CD4-positive, alpha-beta T cell (primary cell): ENCODE measurements at regions not wholly inside any gene's neighbourhood (a gene's known extent, or its start where the extent isn't known, plus 50 kb on each side); places are given as distances from the start of the nearest gene placed in this dataset.

Experiments
- ATAC-seq: fragments of 200-7000 bp; cut with Tn5 transposase; one replicate; pipeline ENCODE4 v1.10.0; 2022; ENCODE audit warnings: mild to moderate bottlenecking; ENCODE audit not compliant: poor library complexity
- CTCF ChIA-PET: fragments of 350-600 bp; sonication (Branson Sonifier 250); formaldehyde crosslinking; loops from one replicate; lab custom pipeline; 2021; ENCODE audit warnings: antibody characterized with exemption, inconsistent platforms; lab: Charles Lee
- POLR2A ChIA-PET: fragments of 350-600 bp; sonication (Branson Sonifier 250); formaldehyde crosslinking; loops from one replicate; lab custom pipeline; 2021; ENCODE audit warnings: antibody characterized with exemption, inconsistent platforms; lab: Charles Lee
- DNase-seq, 14 experiments: peaks; one replicate each; pipeline ENCODE4 v3.0.0-alpha.2; 2013 to 2020; ENCODE audit warnings: mixed read lengths in 2 of 14
- H3K27ac ChIP-seq, 2 donors: one replicate each; pipeline versions ENCODE4 v1.5.1 to v1.7.0; 2013; ENCODE audit warnings: low read length in 2 of 2, low read depth in 1 of 2, mild to moderate bottlenecking in 1 of 2
- H3K27me3 ChIP-seq, 2 experiments: 1 replicate in 1 of 2; 2 replicates in 1 of 2; pipeline versions ENCODE4 v1.6.1 to v1.7.0; 2013; ENCODE audit warnings: low read length in 2 of 2, control low read depth in 1 of 2, mild to moderate bottlenecking in 1 of 2, moderate library complexity in 1 of 2; ENCODE audit not compliant: insufficient read depth in 2 of 2, control insufficient read depth in 1 of 2
- H3K36me3 ChIP-seq: one replicate; pipeline ENCODE4 v1.6.1; 2013; ENCODE audit warnings: low read length, control low read depth; ENCODE audit not compliant: insufficient read depth
- H3K4me1 ChIP-seq: one replicate; pipeline ENCODE4 v1.6.1; 2013; ENCODE audit warnings: low read length, control low read depth; ENCODE audit not compliant: insufficient read depth
- H3K4me3 ChIP-seq: one replicate; pipeline ENCODE4 v1.5.1; 2013; ENCODE audit warnings: mild to moderate bottlenecking, low read length, moderate library complexity
- H3K9me3 ChIP-seq, 2 experiments: 1 replicate in 1 of 2; 2 replicates in 1 of 2; pipeline versions ENCODE4 v1.6.1 to v1.7.0; 2013; ENCODE audit warnings: low read length in 2 of 2, mild to moderate bottlenecking in 2 of 2, control low read depth in 1 of 2, moderate library complexity in 1 of 2; ENCODE audit not compliant: control insufficient read depth in 1 of 2, insufficient read depth in 1 of 2
- H3K27ac Mint-ChIP-seq: one replicate; pipeline ENCODE4 v1.8.0; 2020; ENCODE audit warnings: mixed read lengths
- H3K27me3 Mint-ChIP-seq: one replicate; pipeline ENCODE4 v1.8.0; 2021; ENCODE audit warnings: mixed read lengths
- H3K36me3 Mint-ChIP-seq: one replicate; pipeline ENCODE4 v1.8.0; 2021; ENCODE audit warnings: low read depth, mixed read lengths
- H3K4me1 Mint-ChIP-seq: one replicate; pipeline ENCODE4 v1.8.0; 2021; ENCODE audit warnings: low read depth, mixed read lengths
- H3K4me3 Mint-ChIP-seq: one replicate; pipeline ENCODE4 v1.8.0; 2020; ENCODE audit warnings: mild to moderate bottlenecking, mixed read lengths
- H3K9me3 Mint-ChIP-seq: one replicate; pipeline ENCODE4 v1.8.0; 2020; ENCODE audit warnings: mixed read lengths
- intact Hi-C, 2 experiments: fragments of 100-400 bp; cut with DNase I in 1 of 2; cut with micrococcal nuclease in 1 of 2; formaldehyde crosslinking; loops; one replicate each; pipeline versions ENCODE4 v1.15.1 to v1.9.0; 2023 to 2025; cut with DNase I, micrococcal nuclease
- TF ChIP-seq, protein P1 (sequence below): fragments of 200-600 bp; IDR thresholded peaks from one replicate; pipeline ENCODE4 v1.8.0; 2022; ENCODE audit warnings: antibody characterized with exemption, mild to moderate bottlenecking

DNA sequence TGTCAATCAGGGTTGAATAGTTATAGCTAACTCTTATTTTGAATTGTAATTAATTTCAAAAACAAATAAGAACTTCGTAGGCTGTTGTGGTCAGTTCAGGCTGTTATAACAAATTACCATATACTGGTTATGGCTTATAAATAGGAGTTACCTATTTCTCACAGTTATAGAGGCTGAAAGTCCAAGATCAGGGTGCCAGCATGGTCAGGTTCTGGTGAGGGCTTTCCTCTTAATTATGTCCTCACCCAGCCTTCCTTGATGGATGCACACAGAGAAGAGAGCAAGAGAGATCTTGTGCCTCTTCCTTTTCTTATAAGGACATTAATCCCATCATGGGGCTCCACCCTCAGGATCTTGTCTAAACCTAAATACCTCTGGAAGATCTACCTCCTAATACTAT is 265.9 kb upstream of the SUCLG2 start:
- Mint-ChIP-seq H3K27me3 (no peaks in the 10 kb centered on the region), H3K9me3 (peaks cover 3% of the 10 kb centered on the region), H3K36me3 (no peaks in the 10 kb centered on the region), H3K27ac (no peak overlapping the region), H3K4me3 (no peak overlapping the region), H3K4me1 (no peaks in the 10 kb centered on the region)
- no peak for DNase-seq
- H3K27ac ChIP-seq, result no peak overlapping the region
- H3K27me3 ChIP-seq, result no peaks in the 10 kb centered on the region
- peaks cover 0 to 3% of the 10 kb centered on the region in 2 experiments for H3K9me3 ChIP-seq
- TF ChIP-seq, protein P1, sequence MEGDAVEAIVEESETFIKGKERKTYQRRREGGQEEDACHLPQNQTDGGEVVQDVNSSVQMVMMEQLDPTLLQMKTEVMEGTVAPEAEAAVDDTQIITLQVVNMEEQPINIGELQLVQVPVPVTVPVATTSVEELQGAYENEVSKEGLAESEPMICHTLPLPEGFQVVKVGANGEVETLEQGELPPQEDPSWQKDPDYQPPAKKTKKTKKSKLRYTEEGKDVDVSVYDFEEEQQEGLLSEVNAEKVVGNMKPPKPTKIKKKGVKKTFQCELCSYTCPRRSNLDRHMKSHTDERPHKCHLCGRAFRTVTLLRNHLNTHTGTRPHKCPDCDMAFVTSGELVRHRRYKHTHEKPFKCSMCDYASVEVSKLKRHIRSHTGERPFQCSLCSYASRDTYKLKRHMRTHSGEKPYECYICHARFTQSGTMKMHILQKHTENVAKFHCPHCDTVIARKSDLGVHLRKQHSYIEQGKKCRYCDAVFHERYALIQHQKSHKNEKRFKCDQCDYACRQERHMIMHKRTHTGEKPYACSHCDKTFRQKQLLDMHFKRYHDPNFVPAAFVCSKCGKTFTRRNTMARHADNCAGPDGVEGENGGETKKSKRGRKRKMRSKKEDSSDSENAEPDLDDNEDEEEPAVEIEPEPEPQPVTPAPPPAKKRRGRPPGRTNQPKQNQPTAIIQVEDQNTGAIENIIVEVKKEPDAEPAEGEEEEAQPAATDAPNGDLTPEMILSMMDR, result no peak
- intact Hi-C loops, result no loop called here
- H3K36me3 ChIP-seq, result no peaks in the 10 kb centered on the region
- ATAC-seq, result no peak
- H3K4me3 ChIP-seq, result no peak overlapping the region
- H3K4me1 ChIP-seq, result no peaks in the 10 kb centered on the region
- CTCF ChIA-PET, result no interaction called here
- POLR2A ChIA-PET, result no interaction called here

DNA sequence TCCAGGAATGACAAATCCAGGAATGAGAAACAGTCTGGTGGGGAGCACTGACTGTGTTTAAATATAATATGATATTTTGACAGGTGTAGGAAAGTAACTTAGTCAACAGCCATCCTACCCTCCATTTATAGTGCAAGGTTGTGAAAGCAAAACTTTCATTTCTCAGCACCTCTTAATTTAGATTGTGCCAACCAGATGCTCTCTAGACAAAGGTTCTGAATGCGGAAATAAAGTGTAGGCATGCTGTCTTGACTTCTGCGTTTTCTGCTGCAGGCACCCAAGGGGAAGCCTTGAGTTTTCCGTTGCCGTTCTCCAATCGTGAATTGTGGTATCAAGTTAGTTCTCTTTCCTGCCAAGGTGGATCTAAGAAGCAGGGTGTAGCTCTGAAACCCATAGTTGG is 261.9 kb upstream of the SUCLG2 start:
- no peak overlapping the region for H3K4me3 ChIP-seq
- no peaks in the 10 kb centered on the region for H3K9me3 ChIP-seq
- H3K27me3 Mint-ChIP-seq, result no peaks in the 10 kb centered on the region
- ChIA-PET POLR2A (interaction anchor here (0.6 kb wide), 1 partner anchor 10 kb away, joined by 3 read pairs; no protein-coding TSS in a partner anchor), CTCF (no interaction called here)
- TF ChIP-seq, protein P1, result no peak
- DNase-seq (no peak), ATAC-seq (no peak)
- no peaks in the 10 kb centered on the region for H3K4me1 Mint-ChIP-seq
- no peak overlapping the region for H3K27ac Mint-ChIP-seq
- no peaks in the 10 kb centered on the region for H3K27me3 ChIP-seq
- no peak overlapping the region for H3K27ac ChIP-seq
- no peaks in the 10 kb centered on the region for H3K36me3 Mint-ChIP-seq
- no peaks in the 10 kb centered on the region for H3K9me3 Mint-ChIP-seq
- intact Hi-C loops, result loop anchor here in 1 of 2 experiments (10.0 kb wide), 1 partner anchor 48 kb away; no protein-coding TSS in a partner anchor
- H3K4me3 Mint-ChIP-seq, result no peak overlapping the region
- no peaks in the 10 kb centered on the region for H3K4me1 ChIP-seq
- H3K36me3 ChIP-seq, result no peaks in the 10 kb centered on the region

DNA sequence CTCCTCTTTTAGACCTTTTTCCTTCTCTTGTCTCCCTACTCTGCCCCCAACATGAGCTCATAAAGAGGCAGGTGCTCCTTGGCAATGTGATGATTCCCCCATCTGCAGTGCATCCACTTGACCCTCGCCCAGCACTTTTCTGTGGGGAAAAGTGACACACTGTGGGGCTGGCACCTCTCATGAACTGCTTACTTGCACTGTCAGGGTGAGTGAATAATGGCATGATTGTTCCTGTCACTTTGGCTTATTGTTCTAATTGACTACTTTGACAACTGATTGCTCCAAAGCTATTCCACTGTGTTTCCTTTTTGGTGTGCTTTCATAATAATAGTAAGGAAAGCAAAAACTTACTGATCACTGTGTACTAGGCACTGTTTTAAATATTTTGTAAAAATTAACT is 253.3 kb upstream of the SUCLG2 start:
- POLR2A ChIA-PET, result no interaction called here
- no peaks in the 10 kb centered on the region for H3K36me3 Mint-ChIP-seq
- CTCF ChIA-PET, result no interaction called here
- peaks cover 16% of the 10 kb centered on the region for H3K4me1 Mint-ChIP-seq
- DNase-seq (no peak), ATAC-seq (no peak)
- intact Hi-C loops, result no loop called here
- no peak overlapping the region for H3K4me3 Mint-ChIP-seq
- H3K27me3 Mint-ChIP-seq, result no peaks in the 10 kb centered on the region
- H3K27ac ChIP-seq, result no peak overlapping the region
- H3K27ac Mint-ChIP-seq, result no peak overlapping the region
- H3K27me3 ChIP-seq, result no peaks in the 10 kb centered on the region
- H3K9me3 ChIP-seq, result peaks cover 0 to 3% of the 10 kb centered on the region in 2 experiments
- no peaks in the 10 kb centered on the region for H3K36me3 ChIP-seq
- H3K9me3 Mint-ChIP-seq, result no peaks in the 10 kb centered on the region
- TF ChIP-seq, protein P1, result no peak
- H3K4me1 ChIP-seq, result no peaks in the 10 kb centered on the region
- H3K4me3 ChIP-seq, result no peak overlapping the region
